Daoy (cell line): ENCODE measurements at regions not wholly inside any gene's neighbourhood (a gene's known extent, or its start where the extent isn't known, plus 50 kb on each side); places are given as distances from the start of the nearest gene placed in this dataset.

ENCODE experiments used
- DNase-seq: peaks from one replicate; pipeline ENCODE4 v3.0.0-alpha.2; 2015; ENCODE audit warnings: low read depth

DNA sequence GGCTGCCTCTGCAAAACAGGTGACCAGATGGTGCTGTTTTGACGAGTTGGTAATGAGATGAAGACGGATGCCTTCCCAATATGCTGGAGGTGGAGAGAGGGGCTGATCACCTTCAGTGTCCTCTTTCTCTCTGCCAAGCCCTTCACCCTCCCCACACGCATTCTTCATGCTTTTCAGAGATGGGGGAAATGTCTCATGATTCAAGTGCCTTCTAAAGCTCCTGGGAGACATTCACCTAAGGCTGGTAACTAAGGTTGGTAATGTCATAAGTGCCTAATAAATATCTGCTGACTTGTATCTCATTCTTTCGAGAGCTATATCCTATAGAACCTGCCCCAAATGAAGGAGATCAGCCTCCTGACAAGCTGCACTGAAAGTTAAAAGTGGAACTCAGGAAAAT is 86.2 kb upstream of the MBNL2 start:
- no peak for DNase-seq

DNA sequence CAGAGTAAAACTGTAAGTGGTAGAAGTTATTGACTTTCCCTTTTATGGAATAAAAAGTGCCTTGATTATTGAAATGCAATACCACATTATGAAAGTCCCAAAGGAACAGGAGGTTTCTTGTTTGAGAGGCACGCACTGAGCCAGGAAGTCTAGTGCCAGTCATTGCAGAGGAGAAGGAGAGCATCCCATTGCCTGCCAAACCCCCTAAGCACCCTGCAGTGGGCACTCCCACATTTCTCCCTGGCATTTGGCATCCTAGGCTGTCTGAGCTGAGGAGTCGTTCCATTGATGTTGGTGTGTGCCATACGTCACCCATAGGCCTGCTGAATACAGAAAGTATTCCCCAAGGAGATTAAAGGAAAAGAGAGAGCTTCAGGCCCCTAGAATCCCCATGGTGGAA is 85.7 kb upstream of the MBNL2 start:
- no peak for DNase-seq

DNA sequence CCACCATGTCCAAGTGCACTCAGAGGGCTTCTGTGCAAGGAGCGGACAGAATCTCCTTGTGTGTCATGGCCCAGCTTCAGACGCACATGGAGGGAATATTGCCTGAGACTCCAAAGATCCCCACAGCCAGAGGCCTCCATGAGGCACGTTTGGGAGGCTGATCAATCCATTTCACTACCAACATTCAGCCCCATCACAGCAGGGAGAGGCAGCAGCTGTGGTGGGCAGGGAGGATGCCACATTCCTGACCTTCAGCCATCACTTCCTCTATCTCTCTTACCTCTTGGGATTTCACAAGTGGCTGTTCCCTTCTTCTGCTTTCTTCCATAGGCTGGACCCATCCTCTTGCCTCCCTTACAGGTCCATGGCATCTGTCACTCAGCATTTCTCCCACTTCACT is 82.4 kb upstream of the MBNL2 start:
- no peak for DNase-seq

DNA sequence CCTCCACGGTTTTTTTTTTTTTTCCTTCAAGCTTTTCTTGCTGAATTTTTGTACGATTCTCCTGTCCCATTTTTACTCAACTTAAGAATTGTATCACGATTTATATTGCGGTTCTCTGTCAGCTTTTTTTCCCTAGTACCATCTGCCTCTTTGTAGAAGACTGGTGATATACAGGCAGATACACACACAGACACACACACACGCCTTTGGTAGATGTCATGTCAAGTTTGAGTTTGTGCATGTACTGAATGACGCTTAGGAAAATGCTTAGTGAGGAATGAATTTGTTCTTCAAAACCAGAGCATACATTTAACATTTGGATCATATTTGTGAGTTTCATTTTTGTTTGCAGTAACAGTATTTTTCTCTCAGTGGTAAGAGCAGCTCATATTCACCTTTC is 82.0 kb upstream of the MBNL2 start:
- DNase-seq = no peak

DNA sequence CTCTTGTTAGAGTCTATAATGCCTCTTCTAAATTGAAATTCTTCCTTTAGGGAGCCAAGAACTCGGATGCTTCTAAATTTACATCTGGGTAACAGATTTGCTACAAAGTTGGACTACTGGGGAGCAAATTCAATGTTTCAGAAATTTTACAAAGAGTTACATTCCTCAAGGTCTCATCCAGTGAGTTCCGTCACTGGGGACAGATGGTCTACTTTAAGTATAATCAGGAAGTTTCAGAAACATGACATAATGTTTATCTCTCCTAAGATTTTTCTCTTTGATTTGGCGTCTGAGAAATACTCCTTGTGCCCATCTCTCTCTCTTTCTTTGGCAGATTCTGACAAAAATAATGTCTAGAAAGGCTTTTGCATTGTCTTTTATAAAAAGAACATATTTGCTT is 81.5 kb upstream of the MBNL2 start:
- no peak for DNase-seq

DNA sequence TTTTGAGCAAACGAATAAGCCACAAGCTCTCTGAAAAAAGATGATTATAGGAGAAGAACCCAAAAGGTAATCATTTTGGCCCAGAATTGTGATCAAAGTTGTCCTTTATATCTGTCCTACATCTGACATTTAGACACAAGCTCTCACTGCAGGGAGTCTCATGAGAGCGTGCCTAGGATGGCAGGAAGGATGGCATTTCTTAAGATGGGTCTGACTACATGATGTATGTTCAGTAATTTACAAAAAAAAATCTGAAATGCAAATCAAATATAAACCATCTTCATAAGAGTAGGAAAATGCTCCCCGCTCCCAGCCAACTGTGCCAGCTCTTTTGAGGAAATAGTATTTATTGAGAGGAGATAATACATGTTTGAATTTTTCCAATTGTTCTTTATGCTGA is 81.0 kb upstream of the MBNL2 start:
- DNase-seq = no peak

DNA sequence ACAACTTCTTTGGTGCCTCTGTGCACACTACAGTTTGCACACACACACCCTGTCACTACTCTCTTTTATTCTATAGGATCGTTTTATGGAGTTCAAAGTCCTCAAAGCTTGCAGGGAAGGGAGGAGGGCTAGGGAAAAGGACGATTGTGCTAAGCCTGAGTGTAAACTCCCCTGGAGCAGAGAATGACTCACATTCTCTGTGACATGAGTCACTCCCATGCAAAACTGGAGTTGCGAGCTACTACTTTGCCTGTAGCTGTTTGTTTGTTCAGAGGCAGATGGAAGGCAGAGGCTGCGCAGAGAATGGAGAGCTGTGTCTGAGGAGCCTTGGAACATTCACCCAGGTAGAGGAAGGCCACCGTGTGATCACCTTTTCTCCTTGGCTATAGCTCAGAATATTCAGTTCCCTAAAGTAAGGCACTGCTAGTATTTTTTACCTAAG is 80.5 kb upstream of the MBNL2 start:
- DNase-seq = peak; percentile 83

DNA sequence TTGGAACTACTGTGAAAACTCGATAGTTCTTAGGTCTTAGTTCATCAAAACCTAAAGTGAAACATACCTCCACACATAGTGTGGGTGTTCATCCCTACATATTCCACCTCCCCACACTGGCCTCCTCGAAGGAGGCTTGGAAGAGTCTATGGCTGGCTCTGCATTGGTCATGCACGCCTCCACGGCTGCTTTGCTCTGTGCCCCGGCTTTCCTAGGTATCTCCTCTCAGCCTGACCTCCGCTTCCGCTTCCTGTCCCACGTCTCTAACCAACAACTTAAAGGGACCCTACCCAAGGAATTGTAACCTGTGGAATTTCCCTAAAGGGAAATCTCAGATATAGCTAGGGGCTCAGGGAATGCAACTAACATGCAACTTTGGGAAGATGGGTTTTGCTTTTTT is 79.7 kb upstream of the MBNL2 start:
- no peak for DNase-seq

DNA sequence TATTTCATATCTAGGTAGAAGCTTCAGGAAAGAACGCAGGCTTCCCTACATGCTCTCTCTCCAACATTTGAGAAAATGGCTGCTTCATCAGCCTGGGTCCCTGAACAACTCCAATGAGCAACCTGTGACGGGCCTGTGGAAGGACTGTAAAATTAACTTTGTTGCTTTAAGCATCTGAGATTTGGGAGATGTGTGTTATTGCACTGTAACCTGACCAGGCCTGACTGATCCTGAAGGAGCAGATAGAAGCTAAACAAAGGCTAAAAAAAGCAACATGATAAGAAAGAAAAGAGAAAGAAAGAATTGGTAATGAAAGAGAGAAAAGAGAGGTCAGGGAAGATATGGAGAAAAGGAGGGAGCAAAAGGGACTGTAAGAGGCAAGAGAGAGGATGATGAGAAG is 77.1 kb upstream of the MBNL2 start:
- no peak for DNase-seq

DNA sequence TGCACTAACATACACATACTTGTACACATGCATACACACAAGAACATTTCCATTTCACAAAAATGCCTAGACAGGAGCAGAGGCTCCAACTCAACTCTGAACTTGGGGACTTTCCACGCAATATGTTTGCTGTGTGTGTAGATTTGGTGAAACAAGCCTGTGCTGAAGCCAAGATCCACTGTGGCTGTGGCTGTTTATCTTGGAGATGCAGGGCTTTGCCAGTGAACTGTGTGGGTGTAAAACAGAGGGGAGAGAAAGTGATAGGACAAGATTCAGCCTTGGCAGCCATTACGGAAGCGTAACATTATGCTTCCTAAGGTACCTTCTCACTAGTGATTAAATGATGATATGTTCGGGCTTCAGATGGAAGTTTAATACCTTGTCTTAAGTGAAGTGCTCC is 73.2 kb upstream of the MBNL2 start:
- DNase-seq = no peak

DNA sequence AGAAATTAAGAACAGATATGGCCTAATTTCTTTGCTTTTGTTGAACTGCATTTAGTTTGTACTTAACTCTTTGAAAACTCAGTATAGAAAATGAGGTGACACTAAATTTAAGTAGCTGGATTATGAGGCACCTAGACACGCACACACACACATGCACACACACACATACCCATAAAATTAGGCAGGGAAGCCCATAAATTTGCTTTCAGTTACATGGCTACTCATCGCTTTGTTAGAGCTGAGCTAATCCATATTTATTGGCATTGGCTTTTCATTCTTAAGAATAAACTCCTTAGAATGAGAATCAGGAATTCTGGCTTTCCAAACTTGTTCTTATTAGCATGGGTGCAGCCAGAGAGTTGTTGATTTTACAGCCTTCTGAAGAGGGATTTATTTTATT is 61.7 kb upstream of the MBNL2 start:
- DNase-seq = no peak

DNA sequence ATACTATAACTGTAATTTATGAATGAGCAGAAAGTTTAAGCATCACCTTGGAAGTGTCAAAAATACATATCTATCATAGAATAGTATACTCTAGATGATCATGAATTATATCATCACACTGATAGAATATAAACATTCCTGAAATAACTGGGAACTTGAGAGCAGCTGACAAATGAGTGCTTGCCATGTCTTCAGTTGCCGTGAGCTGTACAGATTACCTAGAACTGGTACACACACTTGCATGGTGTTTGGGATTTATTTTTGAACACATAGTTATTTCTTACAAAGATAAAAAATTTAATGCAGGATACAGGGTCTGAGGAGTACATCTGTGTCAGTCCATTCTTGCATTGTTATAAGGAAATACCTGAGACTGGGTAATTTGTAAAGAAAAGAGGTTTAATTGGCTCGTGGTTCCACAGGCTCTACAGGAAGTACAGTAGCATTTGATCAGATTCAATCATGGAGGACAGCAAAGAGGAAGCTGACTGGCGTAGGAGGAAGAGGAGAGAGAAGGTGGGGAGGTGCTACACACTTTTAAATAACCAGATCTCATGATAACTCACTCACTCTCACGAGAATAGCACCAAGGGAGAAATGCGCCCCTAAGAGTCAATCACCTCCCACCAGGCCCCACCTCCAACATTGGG is 60.4 kb upstream of the MBNL2 start:
- no peak for DNase-seq

DNA sequence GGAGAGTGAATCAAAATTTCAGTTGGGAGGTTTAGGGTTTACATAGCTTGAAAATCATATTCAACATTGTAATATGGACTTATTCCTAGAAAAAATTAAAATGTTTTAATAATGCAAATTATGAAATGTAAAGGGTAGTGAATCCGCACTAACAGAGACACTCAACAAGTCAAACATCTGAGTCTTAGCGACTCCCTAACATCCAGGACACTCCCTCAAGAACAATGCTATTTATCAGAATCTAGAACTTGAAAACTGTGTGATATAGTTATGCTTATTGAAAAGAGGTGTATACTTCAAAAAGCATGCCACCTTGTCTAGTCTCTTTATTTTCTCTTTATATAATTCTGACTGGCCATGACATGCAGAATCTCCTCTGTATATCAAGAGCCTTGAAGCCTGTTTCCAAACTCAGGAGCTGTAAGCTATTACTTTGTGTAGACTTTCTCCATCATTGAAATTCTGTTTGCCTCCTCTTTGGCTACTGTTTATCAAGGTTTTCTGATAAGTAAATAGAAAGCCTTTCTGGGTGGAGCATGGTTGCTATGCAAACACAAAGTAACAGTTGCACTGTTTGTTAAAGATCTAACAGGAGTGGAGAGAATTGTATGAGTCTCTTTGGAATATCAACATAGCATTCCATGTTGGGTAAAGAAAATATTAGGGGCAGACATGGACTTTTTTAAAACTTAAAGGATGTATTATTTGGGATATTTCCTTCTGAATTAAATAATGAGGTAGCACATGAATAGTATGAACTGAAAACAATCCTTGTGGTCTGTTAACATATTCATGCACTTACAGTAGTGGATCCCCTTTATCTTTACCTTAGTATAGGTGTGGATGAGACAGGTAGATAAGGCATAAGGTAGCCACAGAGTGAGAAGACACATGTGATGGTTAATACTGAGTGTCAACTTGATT is 56.4 kb upstream of the MBNL2 start:
- DNase-seq = no peak

DNA sequence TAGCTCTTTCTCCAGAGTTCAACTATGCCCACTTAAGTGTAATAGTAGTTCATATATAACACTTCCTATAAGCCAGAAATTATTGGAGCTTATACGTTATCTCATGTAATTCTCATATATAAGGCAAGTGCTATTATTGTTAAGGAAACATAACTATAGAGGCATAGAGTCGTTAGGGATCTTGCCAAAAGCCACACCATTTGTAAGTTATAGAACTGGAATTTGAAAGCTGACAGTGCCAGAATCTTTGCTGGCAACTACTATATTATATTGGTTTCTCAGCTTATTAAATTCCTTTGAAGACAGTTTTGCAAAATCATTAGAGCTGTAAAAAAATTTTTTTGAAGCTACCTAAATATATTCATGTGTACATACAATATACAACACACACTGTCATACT is 51.0 kb upstream of the MBNL2 start:
- no peak for DNase-seq
